OCI-LY7 (cell line): ENCODE measurements at regions not wholly inside any gene's neighbourhood (a gene's known extent, or its start where the extent isn't known, plus 50 kb on each side); places are given as distances from the start of the nearest gene placed in this dataset.

Experiments used
- BruUV-seq: library from RNA; stranded (reverse); fragments of 400-500 nt; replicated peaks from 2 replicates; lab custom pipeline; 2021; lab: Mats Ljungman, UMichigan
- CTCF ChIA-PET: fragments of 300-600 bp; sonication (Branson Sonifier 250); formaldehyde crosslinking; loops from one replicate; lab custom pipeline; 2022; ENCODE audit warnings: antibody characterized with exemption; ENCODE audit not compliant: unreplicated experiment; lab: Charles Lee
- POLR2A ChIA-PET: fragments of 300-600 bp; sonication (Branson Sonifier 250); formaldehyde crosslinking; loops from one replicate; lab custom pipeline; 2022; ENCODE audit warnings: antibody characterized with exemption; lab: Charles Lee
- DNase-seq: peaks from one replicate; pipeline ENCODE4 v3.0.0-alpha.2; 2015; ENCODE audit warnings: low spot score
- H2AFZ ChIP-seq: fragments of 200-600 bp; sonication (generic), shearing (Covaris generic); 2 replicates; pipeline ENCODE4 v1.6.1; 2014; ENCODE audit warnings: mild to moderate bottlenecking, antibody characterized with exemption, low read length, moderate library complexity
- H3K27ac ChIP-seq: fragments of 200-600 bp; sonication (generic); 2 replicates; pipeline ENCODE4 v1.5.1; 2014; ENCODE audit warnings: mixed run types, low read depth, mild to moderate bottlenecking, moderate library complexity, low read length, inconsistent platforms; ENCODE audit not compliant: poor library complexity, severe bottlenecking
- H3K36me3 ChIP-seq: fragments of 200-600 bp; sonication (generic); 2 replicates; pipeline ENCODE4 v1.6.1; 2014; ENCODE audit warnings: mild to moderate bottlenecking, antibody characterized with exemption, low read length, moderate library complexity, mixed read lengths; ENCODE audit not compliant: insufficient read depth
- H3K4me1 ChIP-seq: fragments of 200-600 bp; sonication (generic); 2 replicates; pipeline ENCODE4 v1.5.1; 2014; ENCODE audit warnings: mild to moderate bottlenecking, low read length; ENCODE audit not compliant: insufficient read depth, poor library complexity, severe bottlenecking
- H3K4me2 ChIP-seq: fragments of 200-600 bp; sonication (generic); 2 replicates; pipeline ENCODE4 v1.6.1; 2014; ENCODE audit warnings: mild to moderate bottlenecking, low read length
- H3K4me3 ChIP-seq: fragments of 200-600 bp; sonication (generic); 2 replicates; pipeline ENCODE4 v1.5.1; 2014; ENCODE audit warnings: mild to moderate bottlenecking, low read depth, low read length; ENCODE audit not compliant: poor library complexity, severe bottlenecking
- H3K79me2 ChIP-seq: fragments of 200-600 bp; sonication (generic); 2 replicates; pipeline ENCODE4 v1.6.1; 2016; ENCODE audit warnings: low read depth, mild to moderate bottlenecking, low read length, moderate library complexity, mixed read lengths; ENCODE audit not compliant: insufficient read depth
- H3K9me2 ChIP-seq: fragments of 200-600 bp; sonication (generic); 2 replicates; pipeline ENCODE4 v1.6.1; 2016; ENCODE audit warnings: mild to moderate bottlenecking, low read length, mixed read lengths; ENCODE audit not compliant: insufficient read depth
- H3K9me3 ChIP-seq: fragments of 200-600 bp; sonication (generic); 2 replicates; pipeline ENCODE4 v1.6.1; 2014; ENCODE audit warnings: mild to moderate bottlenecking, mixed run types, low read length, mixed read lengths
- H4K20me1 ChIP-seq: fragments of 200-600 bp; sonication (generic); 2 replicates; pipeline ENCODE4 v1.6.1; 2014; ENCODE audit warnings: mild to moderate bottlenecking, antibody characterized with exemption, low read length, moderate library complexity, mixed read lengths; ENCODE audit not compliant: insufficient read depth
- EZH2phosphoT487 ChIP-seq: fragments of 200-600 bp; sonication (generic); IDR thresholded peaks from 2 replicates; pipeline ENCODE4 v1.6.1; 2018; ENCODE audit warnings: low read depth, borderline replicate concordance, mild to moderate bottlenecking, mixed run types, antibody characterized with exemption, low read length, moderate library complexity, mixed read lengths
- intact Hi-C: fragments of 100-400 bp; cut with micrococcal nuclease; formaldehyde crosslinking; loops from one replicate; pipeline ENCODE4 v1.10.0; 2022; ENCODE audit not compliant: unreplicated experiment
- TF ChIP-seq, protein P1 (sequence below): fragments of 200-600 bp; sonication (generic); conservative IDR thresholded peaks from 2 replicates; pipeline ENCODE4 v1.5.1; 2014; ENCODE audit warnings: mild to moderate bottlenecking, antibody characterized with exemption, low read length, moderate library complexity, mixed read lengths

DNA sequence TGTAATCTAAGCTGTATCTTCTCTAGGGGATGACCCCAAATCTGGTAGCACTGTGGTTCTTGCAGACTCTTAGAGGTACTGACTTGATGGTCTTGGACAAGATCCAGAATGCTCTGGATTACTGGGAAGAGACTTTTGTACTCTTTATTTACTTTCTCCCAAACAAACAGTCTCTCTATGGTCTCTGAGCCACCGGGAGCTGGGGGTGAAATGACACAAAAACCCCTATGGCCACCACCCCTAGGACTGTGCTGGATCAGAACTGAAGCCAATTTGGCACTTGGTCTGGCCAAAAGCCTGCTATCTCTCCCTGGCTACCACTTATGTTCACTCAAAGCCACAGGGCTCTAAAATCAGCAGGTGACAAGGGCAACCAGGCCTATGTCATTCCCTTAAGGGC lies 50.2 kb upstream of the SI start:
- ChIA-PET CTCF (no interaction called here), POLR2A (interaction anchor here (0.6 kb wide), 1 partner anchor 55 kb away, joined by 4 read pairs; no protein-coding TSS in a partner anchor)
- Histone ChIP-seq H3K36me3 (no peaks in the 10 kb centered on the region), H3K27ac (no peak overlapping the region), H3K79me2 (no peaks in the 10 kb centered on the region), H4K20me1 (no peaks in the 10 kb centered on the region), H2AFZ (no peak overlapping the region), H3K9me2 (no peaks in the 10 kb centered on the region), H3K4me1 (no peaks in the 10 kb centered on the region), H3K4me3 (no peak overlapping the region), H3K4me2 (no peak overlapping the region), H3K9me3 (no peaks in the 10 kb centered on the region)
- no peak for DNase-seq
- no TSS peak for BruUV-seq
- TF ChIP-seq, protein P1, sequence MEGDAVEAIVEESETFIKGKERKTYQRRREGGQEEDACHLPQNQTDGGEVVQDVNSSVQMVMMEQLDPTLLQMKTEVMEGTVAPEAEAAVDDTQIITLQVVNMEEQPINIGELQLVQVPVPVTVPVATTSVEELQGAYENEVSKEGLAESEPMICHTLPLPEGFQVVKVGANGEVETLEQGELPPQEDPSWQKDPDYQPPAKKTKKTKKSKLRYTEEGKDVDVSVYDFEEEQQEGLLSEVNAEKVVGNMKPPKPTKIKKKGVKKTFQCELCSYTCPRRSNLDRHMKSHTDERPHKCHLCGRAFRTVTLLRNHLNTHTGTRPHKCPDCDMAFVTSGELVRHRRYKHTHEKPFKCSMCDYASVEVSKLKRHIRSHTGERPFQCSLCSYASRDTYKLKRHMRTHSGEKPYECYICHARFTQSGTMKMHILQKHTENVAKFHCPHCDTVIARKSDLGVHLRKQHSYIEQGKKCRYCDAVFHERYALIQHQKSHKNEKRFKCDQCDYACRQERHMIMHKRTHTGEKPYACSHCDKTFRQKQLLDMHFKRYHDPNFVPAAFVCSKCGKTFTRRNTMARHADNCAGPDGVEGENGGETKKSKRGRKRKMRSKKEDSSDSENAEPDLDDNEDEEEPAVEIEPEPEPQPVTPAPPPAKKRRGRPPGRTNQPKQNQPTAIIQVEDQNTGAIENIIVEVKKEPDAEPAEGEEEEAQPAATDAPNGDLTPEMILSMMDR: no peak
- TF ChIP-seq EZH2phosphoT487: no peak
- intact Hi-C loops: no loop called here
